ENCODE measurements at regions not wholly inside any gene's neighbourhood (a gene's known extent, or its start where the extent isn't known, plus 50 kb on each side); places are given as distances from the start of the nearest gene placed in this dataset.

GRCh38 chr6:91490671-91491301 is 903.9 kb upstream of the MAP3K7 start:
- TF ChIP-seq SUZ12 (IDR thresholded peaks at IDR 0.05; ENCODE audit: extremely low read depth, insufficient read depth, insufficient read length) (no peak), ZNF274 (IDR thresholded peaks at IDR 0.05; ENCODE audit: low read depth, low read length) (no peak)
